WTC11 (cell line): ENCODE measurements at regions not wholly inside any gene's neighbourhood (a gene's known extent, or its start where the extent isn't known, plus 50 kb on each side); places are given as distances from the start of the nearest gene placed in this dataset.

ENCODE experiments used
- ATAC-seq: fragments of 200-7000 bp; cut with Tn5 transposase; 2 replicates; pipeline ENCODE4 v1.10.0; 2021; ENCODE audit warnings: mild to moderate bottlenecking, moderate library complexity
- CTCF ChIA-PET: fragments of 300-600 bp; sonication (Branson Sonifier 250); formaldehyde crosslinking; loops from one replicate; lab custom pipeline; 2021; ENCODE audit warnings: antibody characterized with exemption; lab: Charles Lee
- POLR2A ChIA-PET: fragments of 350-600 bp; sonication (Branson Sonifier 250); formaldehyde crosslinking; loops from one replicate; lab custom pipeline; 2021; ENCODE audit warnings: antibody characterized with exemption; lab: Charles Lee
- DNase-seq: peaks from one replicate; pipeline ENCODE4 v3.0.0; 2021; ENCODE audit warnings: low spot score
- H3K27ac Mint-ChIP-seq: 2 replicates; pipeline ENCODE4 v1.8.0; 2021; ENCODE audit warnings: mixed read lengths
- H3K27me3 Mint-ChIP-seq: 2 replicates; pipeline ENCODE4 v1.8.0; 2021; ENCODE audit warnings: low read depth, mild to moderate bottlenecking, moderate library complexity, mixed read lengths
- H3K36me3 Mint-ChIP-seq: 2 replicates; pipeline ENCODE4 v1.8.0; 2021; ENCODE audit warnings: mixed read lengths
- H3K4me1 Mint-ChIP-seq: 2 replicates; pipeline ENCODE4 v1.8.0; 2022; ENCODE audit warnings: mixed read lengths
- H3K4me3 Mint-ChIP-seq: 2 replicates; pipeline ENCODE4 v1.8.0; 2021; ENCODE audit warnings: mild to moderate bottlenecking, moderate library complexity, mixed read lengths
- H3K9me3 Mint-ChIP-seq: 2 replicates; pipeline ENCODE4 v1.8.0; 2021; ENCODE audit warnings: mixed read lengths
- ARID4B ChIP-seq: sonication (generic); formaldehyde crosslinking; IDR thresholded peaks from 2 replicates; pipeline ENCODE4 v1.8.0; 2023; ENCODE audit warnings: missing genetic modification reagents, mild to moderate bottlenecking, borderline replicate concordance
- ATF1 ChIP-seq: sonication (generic); formaldehyde crosslinking; IDR thresholded peaks from 2 replicates; pipeline ENCODE4 v1.8.1; 2023; ENCODE audit warnings: mild to moderate bottlenecking, moderate library complexity, missing genetic modification reagents
- ATF2 ChIP-seq: sonication (generic); formaldehyde crosslinking; IDR thresholded peaks from 2 replicates; pipeline ENCODE4 v1.8.1; 2022; ENCODE audit warnings: low read depth, missing genetic modification reagents, borderline replicate concordance
- CBFB ChIP-seq: sonication (generic); formaldehyde crosslinking; IDR thresholded peaks from 2 replicates; pipeline ENCODE4 v1.8.1; 2022; ENCODE audit warnings: mild to moderate bottlenecking, low read depth, missing genetic modification reagents
- E2F1 ChIP-seq: sonication (generic); formaldehyde crosslinking; IDR thresholded peaks from 2 replicates; pipeline ENCODE4 v1.8.0; 2022; ENCODE audit warnings: mild to moderate bottlenecking, missing genetic modification reagents
- GTF2I ChIP-seq: fragments of 250-450 bp; sonication (Bioruptor Pico); conservative IDR thresholded peaks from 2 replicates; pipeline ENCODE4 v1.4.0; 2021; ENCODE audit warnings: mild to moderate bottlenecking
- JUN ChIP-seq: sonication (generic); formaldehyde crosslinking; IDR thresholded peaks from 2 replicates; pipeline ENCODE4 v1.8.0; 2023; ENCODE audit warnings: mild to moderate bottlenecking, missing genetic modification reagents
- KAT7 ChIP-seq: sonication (generic); formaldehyde crosslinking; IDR thresholded peaks from 2 replicates; pipeline ENCODE4 v1.8.1; 2023; ENCODE audit warnings: missing genetic modification reagents, mild to moderate bottlenecking, borderline replicate concordance
- NFYB ChIP-seq: sonication (generic); formaldehyde crosslinking; conservative IDR thresholded peaks from 2 replicates; pipeline ENCODE4 v1.8.0; 2022; ENCODE audit warnings: low read depth, missing genetic modification reagents
- OVOL2 ChIP-seq: fragments of 250-450 bp; sonication (Bioruptor Pico); IDR thresholded peaks from 2 replicates; pipeline ENCODE4 v1.9.0; 2021; ENCODE audit warnings: mild to moderate bottlenecking, borderline replicate concordance
- PRDM15 ChIP-seq: sonication (generic); formaldehyde crosslinking; IDR thresholded peaks from 2 replicates; pipeline ENCODE4 v1.8.0; 2022; ENCODE audit warnings: missing genetic modification reagents
- RELA ChIP-seq: sonication (generic); formaldehyde crosslinking; IDR thresholded peaks from 2 replicates; pipeline ENCODE4 v1.8.1; 2022; ENCODE audit warnings: missing genetic modification reagents, mild to moderate bottlenecking, borderline replicate concordance
- SP1 ChIP-seq: sonication (generic); formaldehyde crosslinking; conservative IDR thresholded peaks from 2 replicates; pipeline ENCODE4 v1.8.1; 2022; ENCODE audit warnings: missing genetic modification reagents
- TEAD1 ChIP-seq: sonication (generic); formaldehyde crosslinking; IDR thresholded peaks from 2 replicates; pipeline ENCODE4 v1.8.0; 2022; ENCODE audit warnings: mild to moderate bottlenecking, missing genetic modification reagents
- USF2 ChIP-seq: sonication (generic); formaldehyde crosslinking; IDR thresholded peaks from 2 replicates; pipeline ENCODE4 v1.8.1; 2023; ENCODE audit warnings: mild to moderate bottlenecking, missing genetic modification reagents, moderate library complexity
- ZNF138 ChIP-seq: sonication (generic); formaldehyde crosslinking; conservative IDR thresholded peaks from 2 replicates; pipeline ENCODE4 v1.8.1; 2022; ENCODE audit warnings: mild to moderate bottlenecking, moderate library complexity, missing genetic modification reagents
- ZNF317 ChIP-seq: sonication (generic); formaldehyde crosslinking; IDR thresholded peaks from 2 replicates; pipeline ENCODE4 v1.8.1; 2023; ENCODE audit warnings: low read depth, mild to moderate bottlenecking, moderate library complexity, missing genetic modification reagents, borderline replicate concordance
- ZNF396 ChIP-seq: fragments of 250-450 bp; sonication (Bioruptor Pico); IDR thresholded peaks from 2 replicates; pipeline ENCODE4 v1.8.0; 2021; ENCODE audit warnings: mild to moderate bottlenecking, moderate library complexity, borderline replicate concordance

- CTCF ChIA-PET: interaction anchor here (1.6 to 1.9 kb wide), 2 partner anchors 50 to 446 kb away, joined by 5 read pairs; no protein-coding TSS in a partner anchor
- TF ChIP-seq RELA (CRISPR knock-in tag) (no peak), JUN (no peak), ATF1 (CRISPR knock-in tag) (no peak), E2F1 (CRISPR knock-in tag) (no peak), ZNF138 (no peak), TEAD1 (CRISPR knock-in tag) (no peak), NFYB (no peak), ZNF317 (CRISPR knock-in tag) (no peak), PRDM15 (CRISPR knock-in tag) (no peak), ATF2 (no peak), ZNF396 (CRISPR knock-in tag) (no peak), GTF2I (CRISPR knock-in tag) (no peak), CBFB (CRISPR knock-in tag) (no peak), USF2 (no peak), SP1 (no peak), ARID4B (CRISPR knock-in tag) (no peak), OVOL2 (no peak), KAT7 (CRISPR knock-in tag) (no peak)
- TF ChIP-seq, all 79 proteins: peak for 0
Measured at GRCh38 chr4:173940146-173940545, 343.3 kb downstream of the FBXO8 start.

More at GRCh38 chr4:173940146-173940545, 343.3 kb downstream of the FBXO8 start:
- Mint-ChIP-seq H3K4me3 (no peak overlapping the region), H3K27me3 (no peaks in the 10 kb centered on the region), H3K36me3 (no peaks in the 10 kb centered on the region), H3K9me3 (no peaks in the 10 kb centered on the region), H3K27ac (no peak overlapping the region; the same call in 1 of the 2 replicates), H3K4me1 (peaks cover 16% of the 10 kb centered on the region)
- DNase-seq (no peak), ATAC-seq (no peak)
- POLR2A ChIA-PET: no interaction called here
